ENCODE measurements at regions not wholly inside any gene's neighbourhood (a gene's known extent, or its start where the extent isn't known, plus 50 kb on each side); places are given as distances from the start of the nearest gene placed in this dataset.

- Mint-ChIP-seq H3K27me3 (no peaks in the 10 kb centered on the region), H3K27ac (no peak overlapping the region), H3K4me3 (no peak overlapping the region), H3K4me1 (ENCODE audit: unreplicated experiment) (peaks cover 14% of the 10 kb centered on the region), H3K9me3 (peaks cover 10% of the 10 kb centered on the region), H3K36me3 (no peaks in the 10 kb centered on the region)
- no peak for TF ChIP-seq CTCF (conservative IDR thresholded peaks at IDR 0.05)
- DNase-seq (ENCODE audit: extremely low spot score, unreplicated experiment), result no peak
These were observed 179.0 kb downstream of the BCAS1 start for GRCh38 chr20:53891306-53891894.

- TF ChIP-seq CTCF (conservative IDR thresholded peaks at IDR 0.05), result no peak
These were observed 179.7 kb downstream of the BCAS1 start for GRCh38 chr20:53890443-53891305.

DNA sequence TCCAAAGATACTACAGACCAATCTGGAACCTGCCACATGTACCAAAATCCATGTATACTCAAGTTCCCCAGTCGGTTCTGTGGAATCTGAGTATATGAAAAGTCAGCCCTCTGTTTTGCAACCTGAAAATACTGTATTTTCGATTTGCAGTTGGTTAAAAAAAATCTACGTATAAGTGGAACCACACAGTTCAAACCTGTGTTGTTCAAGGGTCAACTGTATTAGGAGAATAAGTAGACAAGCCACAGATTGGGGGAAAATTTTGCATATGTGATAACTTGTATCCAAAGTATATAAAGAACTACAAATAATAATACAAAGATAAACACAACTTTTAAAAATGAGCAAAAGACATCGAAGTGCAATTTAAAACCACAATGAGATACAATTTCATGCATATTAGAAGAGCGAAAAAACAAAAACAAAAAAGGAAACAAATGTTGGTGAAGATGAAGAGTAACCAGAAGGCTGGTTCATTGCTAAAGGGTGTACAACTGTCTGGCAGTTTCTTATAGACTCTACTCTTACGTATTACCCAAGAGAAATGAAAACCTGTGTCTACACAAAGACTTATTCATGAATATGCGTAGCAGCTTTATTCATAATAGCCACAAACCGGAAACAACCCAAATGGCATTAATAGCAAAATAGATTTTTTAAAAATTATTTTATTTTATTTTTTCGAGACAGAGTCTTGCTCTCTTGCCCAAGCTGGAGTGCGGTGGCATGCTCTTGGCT, 180.8 kb downstream of the BCAS1 start:
- H3K27ac Mint-ChIP-seq, result no peak overlapping the region
- H3K4me3 Mint-ChIP-seq, result no peak overlapping the region
- H3K9me3 Mint-ChIP-seq, result peaks cover 10% of the 10 kb centered on the region
- peaks cover 14% of the 10 kb centered on the region for H3K4me1 Mint-ChIP-seq (ENCODE audit: unreplicated experiment)
- TF ChIP-seq CTCF (conservative IDR thresholded peaks at IDR 0.05), result no peak
- no peaks in the 10 kb centered on the region for H3K27me3 Mint-ChIP-seq
- DNase-seq (ENCODE audit: extremely low spot score, unreplicated experiment), result no peak
- no peaks in the 10 kb centered on the region for H3K36me3 Mint-ChIP-seq

More at GRCh38 chr20:53890443-53891305, 179.7 kb downstream of the BCAS1 start:
- Mint-ChIP-seq H3K9me3 (peaks cover 10% of the 10 kb centered on the region), H3K36me3 (no peaks in the 10 kb centered on the region), H3K4me1 (ENCODE audit: unreplicated experiment) (peaks cover 14% of the 10 kb centered on the region), H3K4me3 (no peak overlapping the region), H3K27ac (no peak overlapping the region), H3K27me3 (no peaks in the 10 kb centered on the region)
- no peak for DNase-seq (ENCODE audit: extremely low spot score, unreplicated experiment)

DNA sequence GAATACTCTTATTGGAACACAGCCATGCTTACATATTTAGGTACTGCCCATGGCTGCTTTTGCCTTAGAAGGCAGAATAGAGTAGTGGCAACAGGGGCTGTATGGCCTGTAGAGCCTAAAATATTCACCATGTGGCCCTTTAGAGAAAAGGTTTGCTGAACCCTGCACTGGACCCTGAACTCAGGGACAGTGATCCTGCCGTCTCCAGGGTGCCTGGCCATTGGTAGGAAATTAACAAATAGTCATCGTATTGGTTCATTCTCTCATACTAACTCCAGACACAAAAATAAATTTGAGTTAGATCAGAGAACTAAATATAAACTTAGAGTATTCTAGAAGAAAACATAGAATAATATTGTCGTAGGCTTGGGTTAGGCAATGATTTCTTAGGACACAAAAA, 181.4 kb downstream of the BCAS1 start:
- Mint-ChIP-seq H3K9me3 (peaks cover 10% of the 10 kb centered on the region), H3K4me3 (no peak overlapping the region), H3K36me3 (no peaks in the 10 kb centered on the region), H3K4me1 (ENCODE audit: unreplicated experiment) (peaks cover 14% of the 10 kb centered on the region), H3K27ac (no peak overlapping the region), H3K27me3 (no peaks in the 10 kb centered on the region)
- no peak for DNase-seq (ENCODE audit: extremely low spot score, unreplicated experiment)
- no peak for TF ChIP-seq CTCF (conservative IDR thresholded peaks at IDR 0.05)

GRCh38 chr20:53888510-53888909, 181.9 kb downstream of the BCAS1 start:
- Mint-ChIP-seq H3K27ac (no peak overlapping the region), H3K4me3 (no peak overlapping the region), H3K36me3 (no peaks in the 10 kb centered on the region), H3K27me3 (no peaks in the 10 kb centered on the region), H3K4me1 (ENCODE audit: unreplicated experiment) (peaks cover 13% of the 10 kb centered on the region), H3K9me3 (peaks cover 10% of the 10 kb centered on the region)
- DNase-seq (ENCODE audit: extremely low spot score, unreplicated experiment), result no peak
- no peak for TF ChIP-seq CTCF (conservative IDR thresholded peaks at IDR 0.05)
